CD4-positive, alpha-beta T cell (primary cell): ENCODE measurements at regions not wholly inside any gene's neighbourhood (a gene's known extent, or its start where the extent isn't known, plus 50 kb on each side); places are given as distances from the start of the nearest gene placed in this dataset.

Source experiments
- ATAC-seq: fragments of 200-7000 bp; cut with Tn5 transposase; one replicate; pipeline ENCODE4 v1.10.0; 2022; ENCODE audit warnings: mild to moderate bottlenecking; ENCODE audit not compliant: poor library complexity
- CTCF ChIA-PET: fragments of 350-600 bp; sonication (Branson Sonifier 250); formaldehyde crosslinking; loops from one replicate; lab custom pipeline; 2021; ENCODE audit warnings: antibody characterized with exemption, inconsistent platforms; lab: Charles Lee
- POLR2A ChIA-PET: fragments of 350-600 bp; sonication (Branson Sonifier 250); formaldehyde crosslinking; loops from one replicate; lab custom pipeline; 2021; ENCODE audit warnings: antibody characterized with exemption, inconsistent platforms; lab: Charles Lee
- DNase-seq, 14 experiments: peaks; one replicate each; pipeline ENCODE4 v3.0.0-alpha.2; 2013 to 2020; ENCODE audit warnings: mixed read lengths in 2 of 14
- H3K27ac ChIP-seq, 2 donors: one replicate each; pipeline versions ENCODE4 v1.5.1 to v1.7.0; 2013; ENCODE audit warnings: low read length in 2 of 2, low read depth in 1 of 2, mild to moderate bottlenecking in 1 of 2
- H3K27me3 ChIP-seq, 2 experiments: 1 replicate in 1 of 2; 2 replicates in 1 of 2; pipeline versions ENCODE4 v1.6.1 to v1.7.0; 2013; ENCODE audit warnings: low read length in 2 of 2, control low read depth in 1 of 2, mild to moderate bottlenecking in 1 of 2, moderate library complexity in 1 of 2; ENCODE audit not compliant: insufficient read depth in 2 of 2, control insufficient read depth in 1 of 2
- H3K36me3 ChIP-seq: one replicate; pipeline ENCODE4 v1.6.1; 2013; ENCODE audit warnings: low read length, control low read depth; ENCODE audit not compliant: insufficient read depth
- H3K4me1 ChIP-seq: one replicate; pipeline ENCODE4 v1.6.1; 2013; ENCODE audit warnings: low read length, control low read depth; ENCODE audit not compliant: insufficient read depth
- H3K4me3 ChIP-seq: one replicate; pipeline ENCODE4 v1.5.1; 2013; ENCODE audit warnings: mild to moderate bottlenecking, low read length, moderate library complexity
- H3K9me3 ChIP-seq, 2 experiments: 1 replicate in 1 of 2; 2 replicates in 1 of 2; pipeline versions ENCODE4 v1.6.1 to v1.7.0; 2013; ENCODE audit warnings: low read length in 2 of 2, mild to moderate bottlenecking in 2 of 2, control low read depth in 1 of 2, moderate library complexity in 1 of 2; ENCODE audit not compliant: control insufficient read depth in 1 of 2, insufficient read depth in 1 of 2
- H3K27ac Mint-ChIP-seq: one replicate; pipeline ENCODE4 v1.8.0; 2020; ENCODE audit warnings: mixed read lengths
- H3K27me3 Mint-ChIP-seq: one replicate; pipeline ENCODE4 v1.8.0; 2021; ENCODE audit warnings: mixed read lengths
- H3K36me3 Mint-ChIP-seq: one replicate; pipeline ENCODE4 v1.8.0; 2021; ENCODE audit warnings: low read depth, mixed read lengths
- H3K4me1 Mint-ChIP-seq: one replicate; pipeline ENCODE4 v1.8.0; 2021; ENCODE audit warnings: low read depth, mixed read lengths
- H3K4me3 Mint-ChIP-seq: one replicate; pipeline ENCODE4 v1.8.0; 2020; ENCODE audit warnings: mild to moderate bottlenecking, mixed read lengths
- H3K9me3 Mint-ChIP-seq: one replicate; pipeline ENCODE4 v1.8.0; 2020; ENCODE audit warnings: mixed read lengths
- intact Hi-C, 2 experiments: fragments of 100-400 bp; cut with DNase I in 1 of 2; cut with micrococcal nuclease in 1 of 2; formaldehyde crosslinking; loops; one replicate each; pipeline versions ENCODE4 v1.15.1 to v1.9.0; 2023 to 2025; cut with DNase I, micrococcal nuclease
- TF ChIP-seq, protein P1 (sequence below): fragments of 200-600 bp; IDR thresholded peaks from one replicate; pipeline ENCODE4 v1.8.0; 2022; ENCODE audit warnings: antibody characterized with exemption, mild to moderate bottlenecking

DNA sequence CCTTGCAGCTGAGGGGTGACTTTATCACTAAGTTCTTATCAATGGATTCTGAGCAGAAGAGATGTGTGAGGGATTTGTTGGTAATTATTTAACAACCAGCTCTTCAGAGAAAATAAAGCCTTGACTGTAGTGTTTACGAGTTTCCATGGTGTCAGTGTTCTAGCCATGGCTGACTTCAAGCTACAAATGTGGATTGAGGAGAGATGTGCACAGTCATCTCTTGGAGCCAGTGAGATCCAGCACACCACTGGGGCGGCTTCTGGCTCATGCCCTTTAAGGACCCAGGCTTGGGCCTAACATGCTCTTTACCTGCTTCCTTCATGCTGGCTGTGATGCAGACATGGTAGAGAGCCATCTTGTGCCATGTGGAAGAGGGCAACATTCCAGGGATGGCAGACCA lies 145.6 kb upstream of the MRPS22 start:
- Mint-ChIP-seq H3K27ac (no peak overlapping the region), H3K36me3 (no peaks in the 10 kb centered on the region), H3K9me3 (peaks cover 6% of the 10 kb centered on the region), H3K4me1 (no peaks in the 10 kb centered on the region), H3K4me3 (no peak overlapping the region), H3K27me3 (peaks cover 6% of the 10 kb centered on the region)
- no peak overlapping the region for H3K27ac ChIP-seq
- TF ChIP-seq, protein P1, sequence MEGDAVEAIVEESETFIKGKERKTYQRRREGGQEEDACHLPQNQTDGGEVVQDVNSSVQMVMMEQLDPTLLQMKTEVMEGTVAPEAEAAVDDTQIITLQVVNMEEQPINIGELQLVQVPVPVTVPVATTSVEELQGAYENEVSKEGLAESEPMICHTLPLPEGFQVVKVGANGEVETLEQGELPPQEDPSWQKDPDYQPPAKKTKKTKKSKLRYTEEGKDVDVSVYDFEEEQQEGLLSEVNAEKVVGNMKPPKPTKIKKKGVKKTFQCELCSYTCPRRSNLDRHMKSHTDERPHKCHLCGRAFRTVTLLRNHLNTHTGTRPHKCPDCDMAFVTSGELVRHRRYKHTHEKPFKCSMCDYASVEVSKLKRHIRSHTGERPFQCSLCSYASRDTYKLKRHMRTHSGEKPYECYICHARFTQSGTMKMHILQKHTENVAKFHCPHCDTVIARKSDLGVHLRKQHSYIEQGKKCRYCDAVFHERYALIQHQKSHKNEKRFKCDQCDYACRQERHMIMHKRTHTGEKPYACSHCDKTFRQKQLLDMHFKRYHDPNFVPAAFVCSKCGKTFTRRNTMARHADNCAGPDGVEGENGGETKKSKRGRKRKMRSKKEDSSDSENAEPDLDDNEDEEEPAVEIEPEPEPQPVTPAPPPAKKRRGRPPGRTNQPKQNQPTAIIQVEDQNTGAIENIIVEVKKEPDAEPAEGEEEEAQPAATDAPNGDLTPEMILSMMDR = no peak
- H3K4me1 ChIP-seq = no peaks in the 10 kb centered on the region
- H3K27me3 ChIP-seq = no peaks in the 10 kb centered on the region
- CTCF ChIA-PET = no interaction called here
- H3K4me3 ChIP-seq = no peak overlapping the region
- intact Hi-C loops = no loop called here
- ATAC-seq (no peak), DNase-seq (no peak)
- POLR2A ChIA-PET = no interaction called here
- peaks cover 0 to 9% of the 10 kb centered on the region in 2 experiments for H3K9me3 ChIP-seq
- no peaks in the 10 kb centered on the region for H3K36me3 ChIP-seq

DNA sequence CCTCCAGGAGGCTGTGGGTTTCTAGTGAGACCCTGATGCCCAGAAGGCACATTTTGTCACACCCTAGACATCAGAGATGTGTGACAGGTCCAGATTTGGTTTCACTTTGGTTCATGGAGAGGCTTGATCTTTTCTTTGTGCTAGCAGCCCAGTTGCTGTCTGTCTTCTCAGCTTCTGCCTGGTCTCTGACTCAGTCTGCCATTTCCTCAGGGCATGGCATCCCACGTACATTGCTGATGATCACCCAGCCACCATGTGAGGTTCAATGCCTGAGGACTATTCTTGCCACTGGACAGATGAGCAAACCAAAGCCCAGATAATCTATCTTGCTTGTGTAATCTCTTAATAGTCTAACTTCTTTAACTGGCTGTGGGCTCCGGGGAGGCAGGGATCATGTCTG lies 144.9 kb upstream of the MRPS22 start:
- Histone ChIP-seq H3K4me3 (no peak overlapping the region), H3K4me1 (no peaks in the 10 kb centered on the region), H3K27ac (no peak overlapping the region), H3K27me3 (no peaks in the 10 kb centered on the region), H3K36me3 (no peaks in the 10 kb centered on the region), H3K9me3 (peaks cover 0 to 9% of the 10 kb centered on the region in 2 experiments)
- TF ChIP-seq, protein P1 = no peak
- POLR2A ChIA-PET = no interaction called here
- DNase-seq = no peak
- CTCF ChIA-PET = no interaction called here
- Mint-ChIP-seq H3K27me3 (peaks cover 6% of the 10 kb centered on the region), H3K27ac (no peak overlapping the region), H3K9me3 (peaks cover 6% of the 10 kb centered on the region), H3K4me3 (no peak overlapping the region), H3K36me3 (no peaks in the 10 kb centered on the region), H3K4me1 (no peaks in the 10 kb centered on the region)
- no peak for ATAC-seq
- intact Hi-C loops = no loop called here

DNA sequence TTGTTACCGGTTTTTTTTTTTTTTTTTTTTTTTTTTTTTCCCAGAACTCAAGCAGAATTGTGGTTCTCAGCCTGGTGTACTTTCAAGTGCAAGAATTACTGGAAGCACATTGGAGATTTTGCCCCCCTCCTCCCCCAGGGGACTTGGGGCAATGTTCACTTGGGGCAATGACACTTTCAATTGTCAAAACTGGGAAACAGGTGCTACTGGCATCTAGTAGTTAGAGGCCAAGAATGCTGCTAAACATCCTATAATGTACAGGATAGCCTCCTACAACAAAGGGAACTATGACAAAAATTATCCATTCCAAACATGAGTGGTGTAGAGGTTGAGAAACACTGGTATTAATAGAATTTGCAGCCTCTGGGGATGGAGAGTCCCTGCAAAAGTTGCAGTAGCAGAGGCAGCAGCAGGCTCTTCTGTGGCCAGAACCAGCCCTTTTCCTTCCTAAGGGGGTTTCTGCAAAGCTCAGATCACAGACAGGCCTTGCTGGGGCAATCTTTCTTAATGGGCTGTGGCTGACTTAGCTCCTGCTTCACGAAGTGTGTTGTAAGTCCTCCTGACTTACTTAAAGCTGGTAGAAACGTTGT lies 144.3 kb upstream of the MRPS22 start:
- ATAC-seq = no peak
- POLR2A ChIA-PET = no interaction called here
- TF ChIP-seq, protein P1 = no peak
- H3K9me3 ChIP-seq = peaks cover 0 to 9% of the 10 kb centered on the region in 2 experiments
- H3K27ac ChIP-seq = no peak overlapping the region
- no peaks in the 10 kb centered on the region for H3K36me3 Mint-ChIP-seq
- H3K4me1 ChIP-seq = no peaks in the 10 kb centered on the region
- peaks cover 6% of the 10 kb centered on the region for H3K9me3 Mint-ChIP-seq
- no peaks in the 10 kb centered on the region for H3K27me3 ChIP-seq
- no peaks in the 10 kb centered on the region for H3K36me3 ChIP-seq
- CTCF ChIA-PET = no interaction called here
- peaks cover 6% of the 10 kb centered on the region for H3K27me3 Mint-ChIP-seq
- intact Hi-C loops = no loop called here
- no peak overlapping the region for H3K4me3 Mint-ChIP-seq
- DNase-seq = no peak
- H3K4me3 ChIP-seq = no peak overlapping the region
- no peaks in the 10 kb centered on the region for H3K4me1 Mint-ChIP-seq
- H3K27ac Mint-ChIP-seq = no peak overlapping the region
